ENCODE measurements at regions not wholly inside any gene's neighbourhood (a gene's known extent, or its start where the extent isn't known, plus 50 kb on each side); places are given as distances from the start of the nearest gene placed in this dataset.

GRCh38 chr6:133644548-133644891 is 244.4 kb upstream of the TCF21 start:
- no peaks in the 10 kb centered on the region for H3K9me3 ChIP-seq (ENCODE audit: control insufficient read depth, insufficient read depth, low read length)
- H3K9ac ChIP-seq (ENCODE audit: low read depth, low read length), result no peak overlapping the region
- H3K4me1 ChIP-seq (ENCODE audit: insufficient read depth, low read length), result peaks cover 13% of the 10 kb centered on the region
- H3K36me3 ChIP-seq (ENCODE audit: insufficient read depth, low read length), result no peaks in the 10 kb centered on the region

GRCh38 chr6:133644892-133645619 is 243.9 kb upstream of the TCF21 start:
- peaks cover 13% of the 10 kb centered on the region for H3K4me1 ChIP-seq (ENCODE audit: insufficient read depth, low read length)
- H3K9ac ChIP-seq (ENCODE audit: low read depth, low read length), result no peak overlapping the region
- H3K36me3 ChIP-seq (ENCODE audit: insufficient read depth, low read length), result no peaks in the 10 kb centered on the region
- no peaks in the 10 kb centered on the region for H3K9me3 ChIP-seq (ENCODE audit: control insufficient read depth, insufficient read depth, low read length)

GRCh38 chr6:133645966-133646740 is 242.8 kb upstream of the TCF21 start:
- H3K9me3 ChIP-seq (ENCODE audit: control insufficient read depth, insufficient read depth, low read length), result no peaks in the 10 kb centered on the region
- no peak overlapping the region for H3K9ac ChIP-seq (ENCODE audit: low read depth, low read length)
- H3K36me3 ChIP-seq (ENCODE audit: insufficient read depth, low read length), result no peaks in the 10 kb centered on the region
- H3K4me1 ChIP-seq (ENCODE audit: insufficient read depth, low read length), result peaks cover 13% of the 10 kb centered on the region

GRCh38 chr6:133648581-133648980 is 240.3 kb upstream of the TCF21 start:
- Histone ChIP-seq H3K4me1 (ENCODE audit: insufficient read depth, low read length) (peaks cover 13% of the 10 kb centered on the region), H3K9ac (ENCODE audit: low read depth, low read length) (no peak overlapping the region), H3K36me3 (ENCODE audit: insufficient read depth, low read length) (no peaks in the 10 kb centered on the region), H3K9me3 (ENCODE audit: control insufficient read depth, insufficient read depth, low read length) (no peaks in the 10 kb centered on the region)

- Histone ChIP-seq H3K9me3 (ENCODE audit: control insufficient read depth, insufficient read depth, low read length) (no peaks in the 10 kb centered on the region), H3K9ac (ENCODE audit: low read depth, low read length) (no peak overlapping the region), H3K36me3 (ENCODE audit: insufficient read depth, low read length) (no peaks in the 10 kb centered on the region), H3K4me1 (ENCODE audit: insufficient read depth, low read length) (no peaks in the 10 kb centered on the region)
Measured at GRCh38 chr6:133671376-133671775, 217.5 kb upstream of the TCF21 start.

- Histone ChIP-seq H3K9me3 (ENCODE audit: control insufficient read depth, insufficient read depth, low read length) (no peaks in the 10 kb centered on the region), H3K36me3 (ENCODE audit: insufficient read depth, low read length) (no peaks in the 10 kb centered on the region), H3K4me1 (ENCODE audit: insufficient read depth, low read length) (no peaks in the 10 kb centered on the region), H3K9ac (ENCODE audit: low read depth, low read length) (no peak overlapping the region)
Measured at GRCh38 chr6:133673056-133673455, 215.9 kb upstream of the TCF21 start.

- H3K36me3 ChIP-seq (ENCODE audit: insufficient read depth, low read length), result no peaks in the 10 kb centered on the region
- H3K9me3 ChIP-seq (ENCODE audit: control insufficient read depth, insufficient read depth, low read length), result no peaks in the 10 kb centered on the region
- H3K9ac ChIP-seq (ENCODE audit: low read depth, low read length), result no peak overlapping the region
- no peaks in the 10 kb centered on the region for H3K4me1 ChIP-seq (ENCODE audit: insufficient read depth, low read length)
Measured at GRCh38 chr6:133674661-133675060, 214.3 kb upstream of the TCF21 start.

- H3K9me3 ChIP-seq (ENCODE audit: control insufficient read depth, insufficient read depth, low read length), result no peaks in the 10 kb centered on the region
- H3K4me1 ChIP-seq (ENCODE audit: insufficient read depth, low read length), result peaks cover 24% of the 10 kb centered on the region
- H3K36me3 ChIP-seq (ENCODE audit: insufficient read depth, low read length), result no peaks in the 10 kb centered on the region
- no peak overlapping the region for H3K9ac ChIP-seq (ENCODE audit: low read depth, low read length)
Measured at GRCh38 chr6:133680994-133681393, 207.9 kb upstream of the TCF21 start.

- H3K4me1 ChIP-seq (ENCODE audit: insufficient read depth, low read length), result peaks cover 24% of the 10 kb centered on the region
- no peaks in the 10 kb centered on the region for H3K36me3 ChIP-seq (ENCODE audit: insufficient read depth, low read length)
- no peaks in the 10 kb centered on the region for H3K9me3 ChIP-seq (ENCODE audit: control insufficient read depth, insufficient read depth, low read length)
- 0 out of 2 replicates have a peak overlapping the region, but pooled peaks have one; percentile 11 for H3K9ac ChIP-seq (ENCODE audit: low read depth, low read length)
Measured at GRCh38 chr6:133681891-133682290, 207.0 kb upstream of the TCF21 start.

- Histone ChIP-seq H3K36me3 (ENCODE audit: insufficient read depth, low read length) (no peaks in the 10 kb centered on the region), H3K9me3 (ENCODE audit: control insufficient read depth, insufficient read depth, low read length) (no peaks in the 10 kb centered on the region), H3K4me1 (ENCODE audit: insufficient read depth, low read length) (peaks cover 24% of the 10 kb centered on the region), H3K9ac (ENCODE audit: low read depth, low read length) (no peak overlapping the region)
Measured at GRCh38 chr6:133682506-133683307, 206.2 kb upstream of the TCF21 start.

- Histone ChIP-seq H3K36me3 (ENCODE audit: insufficient read depth, low read length) (no peaks in the 10 kb centered on the region), H3K4me1 (ENCODE audit: insufficient read depth, low read length) (peaks cover 24% of the 10 kb centered on the region), H3K9ac (ENCODE audit: low read depth, low read length) (no peak overlapping the region), H3K9me3 (ENCODE audit: control insufficient read depth, insufficient read depth, low read length) (no peaks in the 10 kb centered on the region)
Measured at GRCh38 chr6:133683308-133683580, 205.7 kb upstream of the TCF21 start.

GRCh38 chr6:133683606-133684005 is 205.3 kb upstream of the TCF21 start:
- H3K9ac ChIP-seq (ENCODE audit: low read depth, low read length), result no peak overlapping the region
- H3K9me3 ChIP-seq (ENCODE audit: control insufficient read depth, insufficient read depth, low read length), result no peaks in the 10 kb centered on the region
- no peaks in the 10 kb centered on the region for H3K36me3 ChIP-seq (ENCODE audit: insufficient read depth, low read length)
- peaks cover 24% of the 10 kb centered on the region for H3K4me1 ChIP-seq (ENCODE audit: insufficient read depth, low read length)

GRCh38 chr6:133688705-133689492 is 200.0 kb upstream of the TCF21 start:
- Histone ChIP-seq H3K4me1 (ENCODE audit: insufficient read depth, low read length) (no peaks in the 10 kb centered on the region), H3K36me3 (ENCODE audit: insufficient read depth, low read length) (no peaks in the 10 kb centered on the region), H3K9ac (ENCODE audit: low read depth, low read length) (no peak overlapping the region), H3K9me3 (ENCODE audit: control insufficient read depth, insufficient read depth, low read length) (0 out of 2 replicates have a peak, but pooled peaks cover 2% of the 10 kb centered on the region)

- H3K4me1 ChIP-seq (ENCODE audit: insufficient read depth, low read length), result no peaks in the 10 kb centered on the region
- H3K9me3 ChIP-seq (ENCODE audit: control insufficient read depth, insufficient read depth, low read length), result 0 out of 2 replicates have a peak, but pooled peaks cover 2% of the 10 kb centered on the region
- H3K9ac ChIP-seq (ENCODE audit: low read depth, low read length), result no peak overlapping the region
- no peaks in the 10 kb centered on the region for H3K36me3 ChIP-seq (ENCODE audit: insufficient read depth, low read length)
Measured at GRCh38 chr6:133689863-133690262, 199.1 kb upstream of the TCF21 start.

Measured in ES-I3 (cell line).